H1 (cell line): ENCODE measurements at regions not wholly inside any gene's neighbourhood (a gene's known extent, or its start where the extent isn't known, plus 50 kb on each side); places are given as distances from the start of the nearest gene placed in this dataset.

ENCODE experiments used
- CREB1 ChIP-seq: IDR thresholded peaks from 2 replicates; pipeline ENCODE4 v1.6.1; 2012; ENCODE audit warnings: inconsistent platforms
- EZH2 ChIP-seq: fragments of 200-600 bp; sonication (generic); IDR thresholded peaks from 2 replicates; pipeline ENCODE4 v1.7.1; 2012; ENCODE audit warnings: low read depth, mild to moderate bottlenecking, moderate library complexity, low read length, inconsistent platforms; ENCODE audit not compliant: severe bottlenecking
- YY1 ChIP-seq: IDR thresholded peaks from 2 replicates; pipeline ENCODE4 v1.6.1; 2011; ENCODE audit warnings: low read depth, mild to moderate bottlenecking, low read length
- ZNF274 ChIP-seq: IDR thresholded peaks from 2 replicates; pipeline ENCODE4 v1.7.0; 2012; ENCODE audit warnings: low read length, borderline replicate concordance; ENCODE audit errors: extremely low read depth
- TF ChIP-seq, protein P1 (sequence below), 3 experiments: IDR thresholded peaks; 1 replicate in 2 of 3; 2 replicates in 1 of 3; pipeline versions ENCODE4 v1.5.1 to v1.6.1; 2011; ENCODE audit warnings: low read length in 3 of 3, mild to moderate bottlenecking in 3 of 3, inconsistent platforms in 2 of 3, low read depth in 1 of 3, moderate library complexity in 1 of 3; ENCODE audit not compliant: insufficient read depth in 1 of 3; ENCODE audit errors: control extremely low read depth in 1 of 3

DNA sequence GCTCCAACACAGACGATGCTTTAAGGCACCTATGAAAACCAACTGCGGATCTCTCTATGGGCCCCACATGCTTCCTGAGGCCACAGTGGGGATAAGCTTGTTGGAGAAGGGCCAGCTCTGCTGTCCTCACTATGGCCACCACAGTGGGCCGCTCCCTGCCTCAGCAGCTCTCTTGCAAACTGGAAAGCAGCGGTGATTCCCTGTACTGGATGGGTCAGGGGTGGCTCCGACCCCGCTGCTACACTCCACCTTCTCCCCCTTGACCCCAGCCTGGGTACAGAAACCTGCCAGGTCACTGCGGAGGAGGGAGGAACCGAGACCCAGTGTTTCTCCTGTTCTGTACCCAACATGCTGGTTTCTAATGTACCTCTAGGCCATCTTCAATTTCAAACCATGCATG lies 403.9 kb downstream of the CTTN start:
- TF ChIP-seq CREB1 (no peak), ZNF274 (no peak), EZH2 (no peak), YY1 (no peak)
- TF ChIP-seq, protein P1, sequence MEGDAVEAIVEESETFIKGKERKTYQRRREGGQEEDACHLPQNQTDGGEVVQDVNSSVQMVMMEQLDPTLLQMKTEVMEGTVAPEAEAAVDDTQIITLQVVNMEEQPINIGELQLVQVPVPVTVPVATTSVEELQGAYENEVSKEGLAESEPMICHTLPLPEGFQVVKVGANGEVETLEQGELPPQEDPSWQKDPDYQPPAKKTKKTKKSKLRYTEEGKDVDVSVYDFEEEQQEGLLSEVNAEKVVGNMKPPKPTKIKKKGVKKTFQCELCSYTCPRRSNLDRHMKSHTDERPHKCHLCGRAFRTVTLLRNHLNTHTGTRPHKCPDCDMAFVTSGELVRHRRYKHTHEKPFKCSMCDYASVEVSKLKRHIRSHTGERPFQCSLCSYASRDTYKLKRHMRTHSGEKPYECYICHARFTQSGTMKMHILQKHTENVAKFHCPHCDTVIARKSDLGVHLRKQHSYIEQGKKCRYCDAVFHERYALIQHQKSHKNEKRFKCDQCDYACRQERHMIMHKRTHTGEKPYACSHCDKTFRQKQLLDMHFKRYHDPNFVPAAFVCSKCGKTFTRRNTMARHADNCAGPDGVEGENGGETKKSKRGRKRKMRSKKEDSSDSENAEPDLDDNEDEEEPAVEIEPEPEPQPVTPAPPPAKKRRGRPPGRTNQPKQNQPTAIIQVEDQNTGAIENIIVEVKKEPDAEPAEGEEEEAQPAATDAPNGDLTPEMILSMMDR (IDR thresholded peaks at IDR 0.05; ENCODE audit: control extremely low read depth in 1 of 3, insufficient read depth in 1 of 3, low read depth in 1 of 3, low read length in 3 of 3): no peak
